ENCODE measurements at regions not wholly inside any gene's neighbourhood (a gene's known extent, or its start where the extent isn't known, plus 50 kb on each side); places are given as distances from the start of the nearest gene placed in this dataset.

GRCh38 chr9:110126986-110127864 lies 80.7 kb downstream of the C9orf152 start:
- TF ChIP-seq CTCF (IDR thresholded peaks at IDR 0.05; ENCODE audit: low read length) = no peak
- no peak for TF ChIP-seq EZH2 (IDR thresholded peaks at IDR 0.05; ENCODE audit: borderline replicate concordance, low read length)
